Body of pancreas (tissue), 4 donors: ENCODE measurements at regions not wholly inside any gene's neighbourhood (a gene's known extent, or its start where the extent isn't known, plus 50 kb on each side); places are given as distances from the start of the nearest gene placed in this dataset.

Source experiments
- ATAC-seq: fragments of 150-250 bp; one replicate; pipeline ENCODE4 v1.9.1; 2016
- DNase-seq, 4 donors: peaks; one replicate each; pipeline ENCODE4 v3.0.0-alpha.2; 2019
- H3K27ac ChIP-seq, 4 donors: fragments of 200-600 bp; sonication (generic); 1 replicate in 3 of 4; 2 replicates in 1 of 4; pipeline versions ENCODE4 v1.5.1 to v1.6.1; 2016 to 2019; ENCODE audit warnings: mild to moderate bottlenecking in 1 of 4, mixed read lengths in 1 of 4, moderate library complexity in 1 of 4
- H3K27me3 ChIP-seq, 2 donors: fragments of 200-600 bp; sonication (generic); one replicate each; pipeline ENCODE4 v1.6.0; 2016; ENCODE audit warnings: mild to moderate bottlenecking in 1 of 2
- H3K36me3 ChIP-seq, 2 donors: fragments of 200-600 bp; sonication (generic); replicated peaks in 1 of 2; 2 replicates each; pipeline ENCODE4 v1.5.1; 2016; ENCODE audit warnings: low read depth in 2 of 2; ENCODE audit not compliant: insufficient read depth in 1 of 2
- H3K4me1 ChIP-seq: fragments of 200-600 bp; sonication (generic); one replicate; pipeline ENCODE4 v1.6.0; 2016
- H3K4me3 ChIP-seq, 2 donors: fragments of 200-600 bp; sonication (generic); 1 replicate in 1 of 2; 2 replicates in 1 of 2; pipeline ENCODE4 v1.5.1; 2016 to 2019
- H3K9me3 ChIP-seq, 3 donors: fragments of 200-600 bp; sonication (generic); 1 replicate in 2 of 3; 2 replicates in 1 of 3; pipeline ENCODE4 v1.5.1; 2016
- CTCF ChIP-seq, 7 experiments: fragments of 450-650 bp in 4 of 7; fragments of 200-600 bp in 3 of 7; sonication (generic) in 3 of 7; IDR thresholded peaks; one replicate each; pipeline ENCODE4 v1.5.1; 2016 to 2019; ENCODE audit warnings: antibody characterized with exemption in 7 of 7
- POLR2A ChIP-seq, 3 donors: fragments of 450-650 bp; IDR thresholded peaks; one replicate each; pipeline ENCODE4 v1.6.1; 2016; ENCODE audit warnings: antibody characterized with exemption in 3 of 3, mild to moderate bottlenecking in 2 of 3
- WGBS, 2 donors: methylation state at CpG; one replicate each; pipeline ENCODE4 v1.1.5; 2017; 5-methylcytosine and 5-hydroxymethylcytosine counted together
- intact Hi-C: fragments of 100-400 bp; cut with DNase I; formaldehyde crosslinking; loops from one replicate; pipeline ENCODE4 v1.15.1; 2023

DNA sequence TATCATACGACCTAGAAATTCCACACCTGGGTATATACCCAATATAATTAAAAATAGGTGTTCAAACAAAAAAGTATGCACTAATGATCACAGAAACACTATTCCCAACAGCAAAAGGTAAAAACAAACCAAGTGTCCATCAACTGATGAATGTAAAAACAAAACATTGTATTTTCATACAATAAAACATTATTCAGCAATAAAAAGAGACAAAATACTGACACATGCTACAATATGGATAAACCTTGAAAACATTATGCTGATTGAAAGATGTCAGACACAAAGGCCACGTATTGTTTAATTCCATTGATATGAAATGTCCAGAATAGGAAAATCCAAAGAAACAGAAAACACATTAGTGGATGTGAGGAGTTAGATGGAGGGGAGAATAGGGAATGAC lies 71.0 kb downstream of the RPL22L1 start:
- no peak for TF ChIP-seq CTCF (IDR thresholded peaks at IDR 0.05)
- no peak for TF ChIP-seq POLR2A (IDR thresholded peaks at IDR 0.05)
- WGBS, 2 donors, result 62 to 66% methylated on average over 2 of the region's 2 CpGs
- Histone ChIP-seq H3K9me3 (no peaks in the 10 kb centered on the region), H3K27me3 (no peaks in the 10 kb centered on the region), H3K27ac (no peak overlapping the region), H3K4me3 (no peak overlapping the region), H3K36me3 (no peaks in the 10 kb centered on the region), H3K4me1 (no peaks in the 10 kb centered on the region)
- ATAC-seq, result no peak
- no peak for DNase-seq
- intact Hi-C loops, result no loop called here

DNA sequence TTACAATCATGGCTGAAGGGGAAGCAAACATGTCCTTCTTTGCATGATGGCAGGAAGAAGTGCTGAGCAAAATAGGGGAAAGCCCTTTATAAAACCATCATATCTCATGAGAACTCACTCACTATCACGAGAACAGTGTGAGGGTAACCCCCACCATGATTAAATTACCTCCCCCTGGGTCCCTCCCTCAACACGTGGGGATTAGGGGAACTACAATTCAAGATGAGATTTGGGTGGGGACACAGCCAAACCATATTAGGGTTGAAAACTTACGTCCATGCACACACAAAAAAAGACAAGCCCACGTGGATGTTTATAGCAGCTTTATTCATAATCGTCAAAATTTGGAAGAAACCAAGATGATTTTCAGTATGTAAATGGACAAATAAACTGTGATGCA lies 72.3 kb downstream of the RPL22L1 start:
- Histone ChIP-seq H3K27me3 (no peaks in the 10 kb centered on the region), H3K4me3 (no peak overlapping the region), H3K9me3 (no peaks in the 10 kb centered on the region), H3K27ac (no peak overlapping the region), H3K36me3 (no peaks in the 10 kb centered on the region), H3K4me1 (no peaks in the 10 kb centered on the region)
- intact Hi-C loops, result no loop called here
- ATAC-seq (no peak), DNase-seq (no peak)
- WGBS, 2 donors, result 66 to 76% methylated on average over 5 of the region's 5 CpGs
- no peak for TF ChIP-seq POLR2A (IDR thresholded peaks at IDR 0.05)
- TF ChIP-seq CTCF (IDR thresholded peaks at IDR 0.05), result no peak

- DNase-seq (no peak), ATAC-seq (no peak)
- Histone ChIP-seq H3K27ac (no peak overlapping the region), H3K36me3 (no peaks in the 10 kb centered on the region), H3K9me3 (no peaks in the 10 kb centered on the region), H3K27me3 (no peaks in the 10 kb centered on the region), H3K4me3 (no peak overlapping the region), H3K4me1 (no peaks in the 10 kb centered on the region)
- no peak for TF ChIP-seq POLR2A (IDR thresholded peaks at IDR 0.05)
- TF ChIP-seq CTCF (IDR thresholded peaks at IDR 0.05), result no peak
- intact Hi-C loops, result no loop called here
- WGBS, 2 donors, result 96 to 100% methylated on average over 1 of the region's 1 CpG
Measured at GRCh38 chr3:170792471-170792870, 77.5 kb downstream of the RPL22L1 start.

DNA sequence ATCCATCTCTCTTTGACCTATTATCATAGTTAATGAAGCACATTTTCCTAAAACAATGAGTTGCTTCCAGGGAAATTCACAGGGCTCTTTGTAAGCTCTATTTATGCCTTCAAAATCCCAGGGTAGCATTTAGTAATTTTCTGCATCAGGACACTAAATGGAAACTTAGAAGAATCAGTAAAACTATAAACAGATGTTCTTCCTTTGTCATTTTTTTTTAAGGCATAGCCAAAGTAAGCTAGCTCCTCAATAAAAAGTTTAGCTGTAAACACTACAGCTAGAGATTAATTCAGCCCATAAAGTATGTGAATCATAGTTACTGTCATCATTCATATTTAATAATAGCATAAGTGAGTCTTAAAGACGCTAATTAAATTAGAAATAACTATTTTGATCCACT lies 79.3 kb downstream of the RPL22L1 start:
- 70 to 84% methylated on average over 1 of the region's 1 CpG for WGBS, 2 donors
- H3K27ac ChIP-seq, result no peak overlapping the region
- H3K4me1 ChIP-seq, result no peaks in the 10 kb centered on the region
- DNase-seq, result no peak
- no peaks in the 10 kb centered on the region for H3K36me3 ChIP-seq
- ATAC-seq, result no peak
- no peaks in the 10 kb centered on the region for H3K9me3 ChIP-seq
- TF ChIP-seq CTCF (IDR thresholded peaks at IDR 0.05) (no peak), POLR2A (IDR thresholded peaks at IDR 0.05) (no peak)
- no peaks in the 10 kb centered on the region for H3K27me3 ChIP-seq
- no peak overlapping the region for H3K4me3 ChIP-seq
- intact Hi-C loops, result no loop called here

- ATAC-seq (no peak), DNase-seq (no peak)
- no peaks in the 10 kb centered on the region for H3K27me3 ChIP-seq
- no peak overlapping the region for H3K4me3 ChIP-seq
- intact Hi-C loops, result no loop called here
- no peak overlapping the region for H3K27ac ChIP-seq
- TF ChIP-seq CTCF (IDR thresholded peaks at IDR 0.05) (no peak), POLR2A (IDR thresholded peaks at IDR 0.05) (no peak)
- no peaks in the 10 kb centered on the region for H3K36me3 ChIP-seq
- H3K4me1 ChIP-seq, result no peaks in the 10 kb centered on the region
- WGBS, 2 donors, result 90 to 91% methylated on average over 2 of the region's 2 CpGs
- H3K9me3 ChIP-seq, result no peaks in the 10 kb centered on the region
Measured at GRCh38 chr3:170787464-170787863, 82.5 kb downstream of the RPL22L1 start.
